GM18498 (cell line): ENCODE measurements at regions not wholly inside any gene's neighbourhood (a gene's known extent, or its start where the extent isn't known, plus 50 kb on each side); places are given as distances from the start of the nearest gene placed in this dataset.
A peak's percentile ranks its signal among the peaks of the same experiment; 100 is the strongest.

Experiments
- ATAC-seq: cut with Tn5 transposase; IDR thresholded peaks from one replicate; pipeline ENCODE4 v1.9.1; 2021; ENCODE audit warnings: mild to moderate bottlenecking, moderate library complexity; ENCODE audit not compliant: unreplicated experiment

GRCh38 chr7:112887337-112887736, 97.1 kb upstream of the TMEM168 start:
- no peak for ATAC-seq

GRCh38 chr7:112886208-112886607, 96.0 kb upstream of the TMEM168 start:
- ATAC-seq, result no peak

DNA sequence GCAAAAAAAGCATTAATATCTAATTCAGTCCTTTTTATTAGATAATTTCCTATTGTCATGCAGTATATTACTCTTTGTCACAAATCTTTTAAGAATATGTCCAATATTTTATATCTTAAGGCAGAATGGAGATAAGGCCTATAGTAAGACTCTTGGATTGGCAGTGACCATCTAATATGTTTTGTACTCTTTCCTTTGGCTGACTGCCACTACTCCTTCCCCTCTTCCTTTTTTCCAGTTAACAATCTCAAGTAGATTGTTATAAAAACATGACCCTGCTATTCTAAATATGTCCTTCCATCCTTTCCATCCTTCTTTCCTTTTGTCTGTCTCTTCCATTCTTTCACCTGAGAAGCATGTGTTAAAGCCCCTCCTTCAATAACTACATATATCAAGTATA, 92.8 kb upstream of the TMEM168 start:
- ATAC-seq, result no peak

- ATAC-seq, result no peak
Observed at GRCh38 chr7:112882511-112882910, 92.3 kb upstream of the TMEM168 start.

DNA sequence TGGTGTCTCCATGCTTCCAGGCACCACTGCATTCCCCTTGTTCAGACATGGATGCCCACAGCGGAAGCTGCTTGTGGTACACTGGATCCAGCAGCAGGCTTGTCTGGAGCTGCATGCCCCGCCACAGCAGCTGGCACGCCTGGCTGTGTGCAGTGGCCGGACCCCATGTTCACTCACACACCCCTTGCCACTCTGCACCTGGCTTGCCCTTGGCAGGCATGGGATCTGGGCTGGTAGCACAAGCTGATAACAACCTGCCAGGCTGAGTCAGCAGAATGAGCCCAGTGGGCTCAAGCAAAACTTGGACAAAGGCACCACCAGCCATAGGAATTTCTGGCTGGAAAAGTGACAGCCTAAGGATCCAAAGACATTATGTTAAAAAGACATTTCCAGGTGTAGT, 91.8 kb upstream of the TMEM168 start:
- no peak for ATAC-seq

DNA sequence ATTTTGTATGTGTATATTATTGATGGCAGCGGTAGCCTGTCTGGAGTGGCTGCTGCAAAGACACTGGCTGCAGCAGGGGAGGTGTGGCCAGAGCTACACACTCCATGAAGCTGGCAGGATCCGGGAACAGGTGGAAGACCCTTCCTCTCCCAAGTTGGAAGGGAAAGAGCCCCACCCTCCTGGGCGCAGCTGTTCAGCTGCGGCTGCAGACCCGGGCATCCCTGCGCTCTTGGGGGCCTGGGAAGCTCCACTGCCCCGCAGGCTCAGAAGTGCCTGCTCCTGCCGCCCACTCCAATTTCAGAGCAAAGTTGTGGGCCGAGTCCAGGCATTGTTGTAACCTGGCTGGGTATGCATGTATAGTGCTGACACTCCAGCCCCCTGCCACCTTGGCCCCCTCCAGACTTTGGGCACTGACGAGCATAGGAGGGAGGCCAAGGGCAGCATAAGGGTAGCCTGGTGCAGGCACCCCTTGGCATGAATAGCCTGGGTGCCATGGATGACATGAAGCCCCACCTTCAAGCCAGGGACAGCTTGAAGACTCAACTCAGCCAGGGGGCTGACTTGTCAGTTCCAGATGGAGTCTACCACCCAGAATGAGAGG, 90.7 kb upstream of the TMEM168 start:
- no peak for ATAC-seq

- ATAC-seq, result no peak
Observed at GRCh38 chr7:112877691-112878460, 87.7 kb upstream of the TMEM168 start.

- no peak for ATAC-seq
Observed at GRCh38 chr7:112876877-112877276, 86.7 kb upstream of the TMEM168 start.

GRCh38 chr7:112874909-112875308, 84.7 kb upstream of the TMEM168 start:
- ATAC-seq, result no peak

DNA sequence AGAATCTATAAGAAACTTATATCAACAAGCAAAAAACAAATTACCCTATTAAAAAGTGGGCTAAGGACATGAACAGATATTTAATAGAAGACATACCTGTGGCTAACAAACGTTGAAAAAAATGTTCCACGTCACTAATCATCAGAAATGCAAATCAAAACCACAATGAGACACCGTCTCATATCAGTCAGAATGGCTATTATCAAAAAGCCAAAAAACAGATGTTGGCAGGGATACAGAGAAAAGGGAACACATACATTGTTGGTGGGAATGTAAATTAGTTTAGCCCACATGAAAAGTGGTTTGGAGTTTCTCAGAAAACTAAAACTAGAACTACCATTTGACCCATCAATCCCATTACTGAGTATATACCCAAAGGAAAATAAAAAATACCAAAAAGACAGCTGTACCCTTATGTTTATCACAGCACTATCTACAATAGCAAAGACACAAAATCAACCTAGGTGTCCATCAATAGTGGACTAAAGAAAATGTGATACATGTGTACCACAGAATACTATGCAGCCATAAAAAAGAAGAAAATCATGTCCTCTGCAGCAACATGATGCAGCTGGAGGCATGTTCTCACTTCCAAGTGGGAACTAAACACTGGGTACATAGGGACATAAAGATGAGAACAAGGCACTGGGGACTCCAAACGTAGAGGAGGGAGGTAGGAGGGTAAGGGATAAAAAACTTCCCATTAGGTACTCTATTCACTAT, 83.8 kb upstream of the TMEM168 start:
- peak; percentile 62 for ATAC-seq

GRCh38 chr7:112869111-112869774, 79.0 kb upstream of the TMEM168 start:
- no peak for ATAC-seq

DNA sequence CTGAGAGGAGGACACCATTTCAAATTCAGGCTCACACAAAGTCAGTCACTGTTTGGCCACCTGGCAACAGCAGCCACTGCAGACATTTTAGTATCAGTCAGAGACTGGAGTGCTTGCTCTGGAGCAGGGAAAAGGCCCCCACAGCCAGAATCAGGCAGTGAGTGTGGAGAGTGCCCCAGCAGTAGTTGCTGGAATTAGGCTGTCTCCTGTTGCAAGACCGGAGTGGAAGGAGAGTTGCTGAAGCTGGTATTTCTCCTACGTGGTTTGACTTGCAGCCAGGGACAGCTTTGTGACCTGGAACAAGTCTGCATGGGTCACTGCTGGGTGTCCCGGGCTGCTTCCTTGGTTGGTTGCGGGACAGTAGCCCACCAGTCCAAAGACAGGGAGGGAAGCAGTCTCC, 78.4 kb upstream of the TMEM168 start:
- ATAC-seq, result no peak

DNA sequence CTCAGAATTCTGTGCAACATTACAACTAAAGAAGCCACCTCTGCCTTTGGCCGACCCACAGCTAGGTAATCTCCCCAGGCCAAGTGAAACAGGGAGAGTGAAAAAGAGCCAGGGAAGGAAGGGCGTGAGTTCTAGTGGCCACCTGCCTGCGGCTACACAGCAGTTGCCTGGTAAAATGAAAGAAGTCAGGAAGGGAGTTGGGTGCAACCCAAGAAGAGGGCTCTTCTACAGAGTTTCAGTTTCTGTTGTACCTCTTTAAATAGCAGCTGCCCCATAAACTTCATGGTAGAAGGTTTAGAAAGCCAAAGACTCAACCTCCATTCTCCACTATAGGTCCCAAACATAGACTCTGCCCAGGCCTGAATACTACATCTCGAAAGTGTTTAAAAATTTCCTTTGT, 76.2 kb upstream of the TMEM168 start:
- ATAC-seq, result peak; percentile 99

DNA sequence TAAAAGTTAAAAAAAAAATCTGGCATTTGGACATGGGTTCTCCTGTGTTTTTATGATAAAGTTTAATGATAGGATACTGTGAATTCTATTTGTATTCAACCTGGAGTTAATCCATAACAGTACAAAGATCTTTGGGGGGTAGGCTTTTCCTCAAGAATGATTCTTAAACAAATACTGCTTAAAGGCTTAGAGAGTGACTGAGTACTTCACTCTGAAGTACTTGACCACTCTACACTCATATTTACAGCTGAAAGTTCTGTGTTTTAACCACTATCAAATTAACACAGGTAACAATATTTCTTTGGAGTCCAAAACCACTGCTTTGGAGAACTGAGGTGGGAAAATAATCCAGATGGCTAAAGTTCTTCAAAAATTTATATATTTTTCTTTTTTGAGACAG, 74.2 kb upstream of the TMEM168 start:
- ATAC-seq, result no peak

GRCh38 chr7:112858838-112859237, 68.6 kb upstream of the TMEM168 start:
- no peak for ATAC-seq

DNA sequence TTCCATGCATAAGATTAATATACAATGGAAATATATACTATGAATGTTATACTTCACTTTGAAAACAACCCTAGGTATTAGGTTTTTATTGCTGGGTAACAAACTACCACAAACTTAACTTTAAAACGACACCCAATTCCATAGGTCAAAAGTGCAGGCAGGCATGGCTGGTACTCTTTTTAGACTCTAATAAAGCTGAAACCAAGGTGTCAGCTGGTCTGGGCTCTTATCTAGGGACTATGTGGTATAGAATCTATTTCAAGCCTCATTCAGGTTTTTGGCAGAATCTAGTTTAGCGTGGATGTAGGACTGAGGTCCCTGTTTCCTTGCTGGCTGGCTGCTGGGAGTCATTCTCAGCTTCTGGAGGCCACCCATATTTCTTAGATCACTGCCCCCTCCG, 65.0 kb upstream of the TMEM168 start:
- ATAC-seq, result no peak

- ATAC-seq, result no peak
Observed at GRCh38 chr7:112854169-112854568, 64.0 kb upstream of the TMEM168 start.

- no peak for ATAC-seq
Observed at GRCh38 chr7:112853422-112853821, 63.2 kb upstream of the TMEM168 start.

- no peak for ATAC-seq
Observed at GRCh38 chr7:112843151-112843550, 53.0 kb upstream of the TMEM168 start.
